Neural cell (in vitro differentiated cells): ENCODE measurements at regions not wholly inside any gene's neighbourhood (a gene's known extent, or its start where the extent isn't known, plus 50 kb on each side); places are given as distances from the start of the nearest gene placed in this dataset.

Experiments
- H2AFZ ChIP-seq: fragments of 200-600, 300-800 bp; sonication (generic), shearing (Covaris generic); 2 replicates; pipeline ENCODE4 v1.6.0; 2014; ENCODE audit warnings: low read depth, mild to moderate bottlenecking, antibody characterized with exemption, low read length, moderate library complexity
- H3F3A ChIP-seq: fragments of 200-600 bp; shearing (Covaris generic); 2 replicates; pipeline ENCODE4 v1.6.1; 2016; ENCODE audit warnings: mild to moderate bottlenecking, moderate library complexity, mixed read lengths, antibody characterized with exemption, low read length; ENCODE audit not compliant: insufficient read depth, poor library complexity, severe bottlenecking
- H3K27ac ChIP-seq: fragments of 200-600, 300-800 bp; sonication (generic), shearing (Covaris generic); 2 replicates; pipeline ENCODE4 v1.5.1; 2014; ENCODE audit warnings: mild to moderate bottlenecking, low read length, moderate library complexity
- H3K27me3 ChIP-seq: fragments of 300-800, 200-600 bp; sonication (generic), shearing (Covaris generic); 2 replicates; pipeline ENCODE4 v1.6.0; 2014; ENCODE audit warnings: mild to moderate bottlenecking, low read depth, low read length, moderate library complexity; ENCODE audit not compliant: insufficient read depth
- H3K36me3 ChIP-seq: fragments of 300-800, 200-600 bp; sonication (generic), shearing (Covaris generic); 2 replicates; pipeline ENCODE4 v1.5.1; 2014; ENCODE audit warnings: mild to moderate bottlenecking, antibody characterized with exemption, low read length, moderate library complexity; ENCODE audit not compliant: insufficient read depth
- H3K4me2 ChIP-seq: fragments of 300-800, 200-600 bp; sonication (generic), shearing (Covaris generic); 2 replicates; pipeline ENCODE4 v1.6.0; 2014; ENCODE audit warnings: mild to moderate bottlenecking, low read length
- H3K4me3 ChIP-seq: fragments of 300-800, 200-600 bp; sonication (generic), shearing (Covaris generic); 2 replicates; pipeline ENCODE4 v1.5.1; 2014; ENCODE audit warnings: mild to moderate bottlenecking, low read length, moderate library complexity
- H3K79me2 ChIP-seq: fragments of 200-600 bp; shearing (Covaris generic); replicated peaks from 2 replicates; pipeline ENCODE4 v1.6.0; 2014; ENCODE audit warnings: mild to moderate bottlenecking, low read length, moderate library complexity; ENCODE audit not compliant: insufficient read depth
- H3K9ac ChIP-seq: fragments of 300-800, 200-600 bp; sonication (generic), shearing (Covaris generic); 2 replicates; pipeline ENCODE4 v1.6.1; 2016; ENCODE audit warnings: mild to moderate bottlenecking, low read length, mixed read lengths
- H3K9me2 ChIP-seq: fragments of 200-600 bp; shearing (Covaris generic); 2 replicates; pipeline ENCODE4 v1.6.1; 2016; ENCODE audit warnings: mild to moderate bottlenecking, low read length, mixed read lengths; ENCODE audit not compliant: insufficient read depth
- H3K9me3 ChIP-seq: fragments of 200-600, 300-800 bp; sonication (generic), shearing (Covaris generic); 2 replicates; pipeline ENCODE4 v1.6.1; 2016; ENCODE audit warnings: mild to moderate bottlenecking, mixed run types, low read length, moderate library complexity, mixed read lengths
- H4K20me1 ChIP-seq: fragments of 200-600 bp; shearing (Covaris generic); 2 replicates; pipeline ENCODE4 v1.6.1; 2016; ENCODE audit warnings: mild to moderate bottlenecking, mixed run types; ENCODE audit not compliant: insufficient read depth
- EP300 ChIP-seq: fragments of 450-650 bp; conservative IDR thresholded peaks from 2 replicates; pipeline ENCODE4 v1.6.1; 2014; ENCODE audit warnings: antibody characterized with exemption, mild to moderate bottlenecking, moderate library complexity; ENCODE audit not compliant: poor library complexity, severe bottlenecking
- EZH2 ChIP-seq: fragments of 200-600, 300-800 bp; shearing (Covaris generic), sonication (generic); IDR thresholded peaks from 2 replicates; pipeline ENCODE4 v1.6.1; 2014; ENCODE audit warnings: antibody characterized with exemption, low read length, borderline replicate concordance, mild to moderate bottlenecking; ENCODE audit not compliant: insufficient read depth, poor library complexity, severe bottlenecking
- MXI1 ChIP-seq: fragments of 450-650 bp; conservative IDR thresholded peaks from 2 replicates; pipeline ENCODE4 v1.6.1; 2014; ENCODE audit warnings: antibody characterized with exemption, mild to moderate bottlenecking; ENCODE audit not compliant: poor library complexity, severe bottlenecking
- POLR2AphosphoS5 ChIP-seq: IDR thresholded peaks from 2 replicates; pipeline ENCODE4 v1.6.1; 2012
- RAD21 ChIP-seq: fragments of 450-650 bp; conservative IDR thresholded peaks from 2 replicates; pipeline ENCODE4 v1.6.1; 2014; ENCODE audit warnings: antibody characterized with exemption, mild to moderate bottlenecking, moderate library complexity
- SMC3 ChIP-seq: fragments of 450-650 bp; conservative IDR thresholded peaks from 2 replicates; pipeline ENCODE4 v1.6.1; 2014; ENCODE audit warnings: antibody characterized with exemption, mild to moderate bottlenecking, moderate library complexity; ENCODE audit not compliant: poor library complexity
- TAF1 ChIP-seq: IDR thresholded peaks from 2 replicates; pipeline ENCODE4 v1.6.1; 2012; ENCODE audit warnings: low read depth
- TF ChIP-seq, protein P1 (sequence below): IDR thresholded peaks from 2 replicates; pipeline ENCODE4 v1.6.1; 2012; ENCODE audit warnings: borderline replicate concordance
- TF ChIP-seq, protein P2 (sequence below): fragments of 450-650 bp; IDR thresholded peaks from 2 replicates; pipeline ENCODE4 v1.5.1; 2014; ENCODE audit warnings: antibody characterized with exemption, mild to moderate bottlenecking, moderate library complexity; ENCODE audit not compliant: poor library complexity, severe bottlenecking

GRCh38 chr11:29713831-29714320 lies 303.0 kb downstream of the KCNA4 start:
- Histone ChIP-seq H3K79me2 (no peaks in the 10 kb centered on the region), H3K9me3 (no peaks in the 10 kb centered on the region), H3K36me3 (no peaks in the 10 kb centered on the region), H3K27ac (no peak overlapping the region), H3K9me2 (no peaks in the 10 kb centered on the region), H2AFZ (no peak overlapping the region), H3K4me3 (no peak overlapping the region), H3K9ac (no peak overlapping the region), H3K4me2 (no peak overlapping the region), H4K20me1 (no peaks in the 10 kb centered on the region), H3K27me3 (no peaks in the 10 kb centered on the region), H3F3A (no peaks in the 10 kb centered on the region)
- no peak for TF ChIP-seq POLR2AphosphoS5

GRCh38 chr11:29712616-29713015 lies 304.2 kb downstream of the KCNA4 start:
- H3K9me3 ChIP-seq: no peaks in the 10 kb centered on the region
- no peak overlapping the region for H3K4me2 ChIP-seq
- H3K79me2 ChIP-seq: no peaks in the 10 kb centered on the region
- no peak overlapping the region for H3K27ac ChIP-seq
- H3K27me3 ChIP-seq: no peaks in the 10 kb centered on the region
- H3K9me2 ChIP-seq: no peaks in the 10 kb centered on the region
- H3F3A ChIP-seq: no peaks in the 10 kb centered on the region
- no peaks in the 10 kb centered on the region for H3K36me3 ChIP-seq
- H3K9ac ChIP-seq: no peak overlapping the region
- no peaks in the 10 kb centered on the region for H4K20me1 ChIP-seq
- no peak overlapping the region for H2AFZ ChIP-seq
- TF ChIP-seq MXI1 (no peak), POLR2AphosphoS5 (no peak), EP300 (no peak), SMC3 (no peak), TAF1 (no peak), RAD21 (no peak), EZH2 (no peak)
- TF ChIP-seq, protein P1, sequence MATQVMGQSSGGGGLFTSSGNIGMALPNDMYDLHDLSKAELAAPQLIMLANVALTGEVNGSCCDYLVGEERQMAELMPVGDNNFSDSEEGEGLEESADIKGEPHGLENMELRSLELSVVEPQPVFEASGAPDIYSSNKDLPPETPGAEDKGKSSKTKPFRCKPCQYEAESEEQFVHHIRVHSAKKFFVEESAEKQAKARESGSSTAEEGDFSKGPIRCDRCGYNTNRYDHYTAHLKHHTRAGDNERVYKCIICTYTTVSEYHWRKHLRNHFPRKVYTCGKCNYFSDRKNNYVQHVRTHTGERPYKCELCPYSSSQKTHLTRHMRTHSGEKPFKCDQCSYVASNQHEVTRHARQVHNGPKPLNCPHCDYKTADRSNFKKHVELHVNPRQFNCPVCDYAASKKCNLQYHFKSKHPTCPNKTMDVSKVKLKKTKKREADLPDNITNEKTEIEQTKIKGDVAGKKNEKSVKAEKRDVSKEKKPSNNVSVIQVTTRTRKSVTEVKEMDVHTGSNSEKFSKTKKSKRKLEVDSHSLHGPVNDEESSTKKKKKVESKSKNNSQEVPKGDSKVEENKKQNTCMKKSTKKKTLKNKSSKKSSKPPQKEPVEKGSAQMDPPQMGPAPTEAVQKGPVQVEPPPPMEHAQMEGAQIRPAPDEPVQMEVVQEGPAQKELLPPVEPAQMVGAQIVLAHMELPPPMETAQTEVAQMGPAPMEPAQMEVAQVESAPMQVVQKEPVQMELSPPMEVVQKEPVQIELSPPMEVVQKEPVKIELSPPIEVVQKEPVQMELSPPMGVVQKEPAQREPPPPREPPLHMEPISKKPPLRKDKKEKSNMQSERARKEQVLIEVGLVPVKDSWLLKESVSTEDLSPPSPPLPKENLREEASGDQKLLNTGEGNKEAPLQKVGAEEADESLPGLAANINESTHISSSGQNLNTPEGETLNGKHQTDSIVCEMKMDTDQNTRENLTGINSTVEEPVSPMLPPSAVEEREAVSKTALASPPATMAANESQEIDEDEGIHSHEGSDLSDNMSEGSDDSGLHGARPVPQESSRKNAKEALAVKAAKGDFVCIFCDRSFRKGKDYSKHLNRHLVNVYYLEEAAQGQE: no peak
- TF ChIP-seq, protein P2, sequence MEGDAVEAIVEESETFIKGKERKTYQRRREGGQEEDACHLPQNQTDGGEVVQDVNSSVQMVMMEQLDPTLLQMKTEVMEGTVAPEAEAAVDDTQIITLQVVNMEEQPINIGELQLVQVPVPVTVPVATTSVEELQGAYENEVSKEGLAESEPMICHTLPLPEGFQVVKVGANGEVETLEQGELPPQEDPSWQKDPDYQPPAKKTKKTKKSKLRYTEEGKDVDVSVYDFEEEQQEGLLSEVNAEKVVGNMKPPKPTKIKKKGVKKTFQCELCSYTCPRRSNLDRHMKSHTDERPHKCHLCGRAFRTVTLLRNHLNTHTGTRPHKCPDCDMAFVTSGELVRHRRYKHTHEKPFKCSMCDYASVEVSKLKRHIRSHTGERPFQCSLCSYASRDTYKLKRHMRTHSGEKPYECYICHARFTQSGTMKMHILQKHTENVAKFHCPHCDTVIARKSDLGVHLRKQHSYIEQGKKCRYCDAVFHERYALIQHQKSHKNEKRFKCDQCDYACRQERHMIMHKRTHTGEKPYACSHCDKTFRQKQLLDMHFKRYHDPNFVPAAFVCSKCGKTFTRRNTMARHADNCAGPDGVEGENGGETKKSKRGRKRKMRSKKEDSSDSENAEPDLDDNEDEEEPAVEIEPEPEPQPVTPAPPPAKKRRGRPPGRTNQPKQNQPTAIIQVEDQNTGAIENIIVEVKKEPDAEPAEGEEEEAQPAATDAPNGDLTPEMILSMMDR: no peak
- no peak overlapping the region for H3K4me3 ChIP-seq

DNA sequence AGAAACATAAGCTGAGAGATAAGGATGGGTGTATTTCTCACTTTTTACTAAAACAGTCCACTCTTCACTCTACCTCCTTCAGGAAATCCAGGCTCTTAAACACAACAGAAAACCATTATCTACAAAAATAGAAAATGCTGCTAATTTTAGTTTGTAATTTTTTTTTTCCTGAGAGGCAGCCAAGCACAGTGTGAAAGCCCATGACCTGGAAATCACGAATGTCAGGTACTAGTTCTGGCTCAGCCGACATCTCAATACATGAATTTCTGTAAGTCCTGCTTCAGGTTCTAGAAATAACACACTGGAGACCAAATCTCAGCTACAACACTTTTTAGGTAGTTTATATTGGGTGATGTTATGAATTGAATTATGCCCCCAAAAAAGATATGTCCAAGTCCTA lies 308.9 kb downstream of the KCNA4 start:
- Histone ChIP-seq H3K4me2 (no peak overlapping the region), H3K79me2 (no peaks in the 10 kb centered on the region), H3K27me3 (no peaks in the 10 kb centered on the region), H3K9me2 (no peaks in the 10 kb centered on the region), H3K36me3 (no peaks in the 10 kb centered on the region), H2AFZ (no peak overlapping the region), H3K9me3 (no peaks in the 10 kb centered on the region), H3K9ac (no peak overlapping the region), H3F3A (no peaks in the 10 kb centered on the region), H3K27ac (no peak overlapping the region), H4K20me1 (no peaks in the 10 kb centered on the region), H3K4me3 (no peak overlapping the region)
- no peak for TF ChIP-seq MXI1
- TF ChIP-seq EP300: no peak
- TF ChIP-seq EZH2: no peak
- TF ChIP-seq SMC3: no peak
- no peak for TF ChIP-seq POLR2AphosphoS5
- TF ChIP-seq RAD21: no peak
- TF ChIP-seq TAF1: no peak
- TF ChIP-seq, protein P2: no peak
- TF ChIP-seq, protein P1: no peak
